Dermis blood vessel endothelial cell (primary cell): ENCODE measurements at regions not wholly inside any gene's neighbourhood (a gene's known extent, or its start where the extent isn't known, plus 50 kb on each side); places are given as distances from the start of the nearest gene placed in this dataset.
A peak's percentile ranks its signal among the peaks of the same experiment; 100 is the strongest.
"Not testable (repeated sequence)": the region's sequence is repeated elsewhere in the genome, so short reads cannot be mapped to it uniquely, and the experiment has no call there.

Experiments
- DNase-seq: peaks from one replicate; pipeline ENCODE4 v3.0.0; 2010

DNA sequence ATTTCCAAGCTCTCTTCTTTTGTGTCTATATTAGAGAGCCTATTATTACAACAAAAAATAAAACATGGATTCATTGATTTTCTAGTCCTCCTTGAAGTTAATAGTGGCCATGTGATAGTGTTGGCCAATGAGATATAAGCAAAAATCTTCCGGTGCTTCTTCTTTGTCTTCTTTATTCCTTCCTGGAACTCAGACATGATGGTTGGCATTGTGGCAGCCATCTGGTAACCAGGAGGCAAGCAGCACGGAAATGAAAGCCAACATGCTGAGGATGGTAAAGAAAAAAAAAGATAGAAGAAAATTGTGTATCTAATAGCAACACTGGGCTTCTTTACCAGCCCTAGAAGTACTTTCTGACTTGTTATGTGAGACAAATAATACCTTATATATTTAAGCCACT lies 50.8 kb upstream of the SEL1L start:
- no peak for DNase-seq

DNA sequence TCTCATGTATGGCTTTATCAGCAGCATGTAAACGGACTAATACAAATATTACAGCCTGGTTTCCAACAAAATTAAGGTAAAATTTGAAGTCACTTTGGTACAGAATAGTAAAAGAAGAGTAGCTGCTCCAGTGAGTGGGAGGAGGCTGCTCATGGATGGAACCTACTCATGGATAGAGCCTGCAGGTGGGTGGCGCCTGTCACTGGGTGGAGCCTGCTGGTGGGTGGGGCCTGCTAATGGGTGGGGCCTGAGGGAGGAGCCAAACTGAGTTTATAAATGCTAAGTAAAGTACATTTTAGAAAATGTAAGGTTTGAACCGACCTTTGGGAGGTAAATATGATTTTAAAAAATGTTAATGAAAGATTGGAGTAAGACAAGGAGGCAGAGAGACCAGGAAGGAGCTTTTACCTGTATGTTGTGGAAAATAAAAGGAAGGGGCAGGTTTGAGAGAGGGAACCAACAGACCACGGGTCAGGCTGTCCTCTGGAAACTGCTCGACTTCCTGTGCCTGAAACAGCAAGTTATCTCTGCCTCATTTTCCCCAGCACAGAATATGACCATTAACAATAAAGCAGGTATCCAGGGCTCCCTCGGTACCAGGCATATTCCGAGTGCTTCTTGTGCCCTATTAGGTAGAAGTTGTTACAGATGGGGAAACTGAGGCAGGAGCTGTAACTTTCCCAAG lies 55.9 kb upstream of the SEL1L start:
- no peak for DNase-seq

DNA sequence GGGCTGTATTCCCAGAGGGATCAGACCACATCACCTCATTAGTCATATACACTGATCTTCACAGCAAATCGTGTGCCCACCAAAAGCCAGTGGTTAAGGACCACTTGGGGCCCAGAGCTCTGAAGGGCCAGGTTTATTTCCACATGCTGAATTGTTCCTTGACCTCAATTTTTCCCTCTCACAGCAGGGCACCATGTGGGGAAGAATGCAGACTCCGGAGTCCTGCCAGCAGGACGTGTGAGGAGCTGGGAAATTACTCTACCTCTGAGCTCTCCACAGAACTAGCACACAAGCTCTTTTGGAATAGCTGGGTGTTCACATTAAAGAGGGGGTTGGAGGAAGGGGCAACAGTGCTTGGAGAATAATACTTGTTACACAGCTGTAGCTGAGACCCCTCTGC lies 57.6 kb upstream of the SEL1L start:
- no peak for DNase-seq

GRCh38 chr14:81594012-81594411 lies 60.4 kb upstream of the SEL1L start:
- DNase-seq, result no peak

GRCh38 chr14:81605660-81606059 lies 72.0 kb upstream of the SEL1L start:
- no peak for DNase-seq

DNA sequence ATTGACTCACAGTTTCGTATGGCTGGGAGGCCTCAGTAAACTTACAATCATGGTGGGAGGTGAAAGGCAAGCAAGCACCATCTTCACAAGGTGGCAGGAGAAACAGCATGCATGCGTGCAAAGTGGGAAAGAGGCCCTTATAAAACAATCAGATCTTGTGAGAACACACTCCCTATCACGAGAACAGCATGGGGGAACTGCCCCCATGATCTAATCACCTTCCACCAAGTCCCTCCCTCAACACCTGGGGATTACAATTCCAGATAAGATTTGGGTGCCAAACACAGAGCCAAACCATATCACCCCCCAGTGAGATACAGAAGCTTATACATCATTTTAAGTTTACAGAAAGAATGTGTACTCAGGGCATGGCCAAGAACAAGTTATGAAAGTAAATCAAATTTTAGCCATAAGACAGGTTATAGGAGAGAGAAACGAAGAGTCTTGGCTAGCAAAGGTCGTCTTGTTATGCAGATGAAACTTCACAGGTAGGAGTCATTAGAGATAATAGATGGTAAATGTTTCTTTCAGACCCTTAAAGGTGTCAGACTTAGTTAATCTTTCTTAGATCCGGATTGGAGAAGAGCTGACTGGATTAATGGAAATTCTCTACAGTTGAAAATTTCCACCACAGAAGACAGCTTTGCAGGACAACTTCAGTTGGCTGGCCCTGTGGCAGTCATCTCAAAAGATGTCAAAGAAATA lies 79.8 kb upstream of the SEL1L start:
- no peak for DNase-seq

GRCh38 chr14:81614302-81614701 lies 80.6 kb upstream of the SEL1L start:
- not testable (repeated sequence) for DNase-seq

DNA sequence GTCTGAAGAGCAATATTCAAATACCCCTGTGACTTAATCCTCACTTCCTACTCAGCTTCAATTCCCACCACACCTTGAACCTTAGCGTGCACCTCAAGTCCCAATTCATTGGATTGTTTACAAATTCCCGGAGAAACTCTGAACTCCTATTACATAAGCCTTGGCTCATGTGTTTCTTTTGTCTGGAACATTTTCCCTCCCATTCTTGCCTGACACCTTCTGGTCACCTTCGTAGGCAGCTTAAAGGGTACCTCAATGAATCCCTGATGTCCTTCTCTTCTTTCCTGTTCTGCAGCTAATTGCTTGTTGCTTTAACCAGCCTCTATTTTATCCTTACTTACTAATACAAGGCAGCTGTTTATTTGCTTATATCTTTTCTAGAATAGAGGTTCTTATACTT lies 85.0 kb upstream of the SEL1L start:
- no peak for DNase-seq

GRCh38 chr14:81619816-81620215 lies 86.2 kb upstream of the SEL1L start:
- no peak for DNase-seq

- DNase-seq, result not testable (repeated sequence)
Measured at GRCh38 chr14:81623771-81624396, 90.2 kb upstream of the SEL1L start.

DNA sequence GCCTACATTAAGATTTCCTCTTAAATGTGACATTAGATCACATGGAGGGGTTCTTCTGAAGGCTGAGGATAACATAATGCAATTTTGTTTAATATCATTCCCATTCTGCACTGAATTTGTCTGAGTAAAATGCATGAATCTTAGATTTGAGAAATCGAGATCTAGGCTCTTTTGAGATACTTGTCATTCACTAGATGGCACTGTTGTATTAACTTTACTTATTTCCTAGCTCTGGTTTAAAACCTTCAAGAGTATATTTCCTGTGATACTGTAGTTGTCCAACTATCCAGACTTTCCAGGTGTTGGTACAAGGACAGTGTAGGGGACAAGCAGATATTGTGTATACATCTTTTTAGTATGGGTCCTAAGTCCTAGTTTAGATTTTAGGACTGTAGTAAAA lies 91.7 kb upstream of the SEL1L start:
- DNase-seq, result peak; percentile 2

GRCh38 chr14:81632157-81632556 lies 98.5 kb upstream of the SEL1L start:
- no peak for DNase-seq

GRCh38 chr14:81633496-81633895 lies 99.8 kb upstream of the SEL1L start:
- DNase-seq, result no peak

DNA sequence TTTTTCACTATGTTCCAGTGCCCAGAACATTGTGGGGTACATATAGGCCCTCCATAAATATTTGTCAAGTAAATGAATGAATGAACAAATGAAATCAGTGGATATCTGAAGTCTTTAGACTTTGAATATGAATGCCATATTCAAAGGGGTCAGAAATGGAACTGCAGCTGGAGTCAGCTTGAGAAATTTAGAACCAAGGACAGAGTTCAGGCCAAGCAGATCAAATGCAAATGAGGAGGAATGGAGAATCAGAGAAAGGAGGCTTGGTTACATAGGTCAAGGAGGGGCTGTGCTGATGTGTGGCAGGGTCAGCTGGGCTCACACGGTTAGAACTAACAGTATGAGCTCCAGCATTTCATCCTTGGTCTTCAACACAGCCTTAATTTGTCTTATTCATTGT lies 104.0 kb upstream of the SEL1L start:
- DNase-seq, result no peak

- DNase-seq, result no peak
Measured at GRCh38 chr14:81638656-81639280, 105.1 kb upstream of the SEL1L start.

DNA sequence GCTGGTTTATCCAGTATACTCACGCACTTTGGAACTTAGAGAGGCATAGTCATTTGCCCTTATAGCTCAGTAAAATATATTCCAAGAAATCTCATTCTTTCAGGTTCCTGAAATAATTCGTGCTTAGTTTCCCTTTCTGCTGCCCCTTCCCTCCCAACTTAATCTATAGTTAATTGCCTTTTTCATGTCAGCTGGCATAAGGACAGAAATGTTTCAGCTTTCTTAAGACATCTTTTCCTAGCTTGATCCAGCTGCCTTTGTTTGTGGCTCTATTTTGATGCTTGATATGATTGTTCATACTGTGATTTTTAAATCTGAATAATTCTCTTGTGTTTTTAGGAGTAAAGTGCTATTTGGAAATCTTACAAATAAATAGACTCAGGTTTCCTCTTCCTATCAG lies 120.0 kb upstream of the SEL1L start:
- no peak for DNase-seq

DNA sequence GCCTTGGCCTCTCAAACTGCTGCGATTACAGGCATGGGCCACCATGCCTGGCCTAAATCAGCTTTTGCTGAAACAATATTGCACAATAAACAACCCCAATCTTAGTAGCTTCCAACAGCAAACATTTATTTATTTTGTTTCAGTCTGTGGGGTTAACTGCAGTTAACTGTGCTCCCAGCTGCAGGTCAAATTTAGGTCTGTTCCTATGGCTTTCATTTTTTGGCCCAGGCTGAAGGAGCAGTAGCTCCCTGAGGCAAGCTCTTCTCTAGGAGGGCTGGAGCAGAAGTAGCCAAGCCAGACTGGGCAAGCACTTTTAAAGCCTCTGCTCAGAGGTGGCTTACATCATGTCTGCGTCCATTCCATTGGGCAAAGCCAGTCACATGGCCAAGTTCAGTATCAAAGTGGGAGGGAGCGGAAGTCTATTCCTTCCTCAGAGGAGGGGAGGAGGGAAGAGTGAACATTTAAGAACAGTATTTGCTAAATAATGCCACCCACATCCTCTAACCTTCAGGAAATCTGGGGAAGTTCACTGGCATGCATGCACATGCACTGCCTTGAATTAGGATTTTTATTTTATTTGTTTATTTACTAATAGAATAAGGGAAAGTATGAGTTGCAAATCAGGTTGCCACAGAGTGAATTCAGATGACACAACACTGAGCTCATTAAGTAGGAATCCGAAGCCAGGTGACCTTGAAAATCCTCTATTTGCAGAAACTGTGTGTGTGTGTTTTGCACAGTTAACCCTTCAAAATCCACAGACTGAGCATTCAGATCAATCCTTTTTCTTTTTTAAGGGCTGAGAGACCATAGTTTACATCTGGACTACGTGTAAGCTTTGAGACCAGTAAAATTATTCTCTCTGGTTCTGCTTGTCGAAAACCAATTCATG lies 122.0 kb upstream of the SEL1L start:
- DNase-seq, result no peak

GRCh38 chr14:81656811-81657210 lies 123.2 kb upstream of the SEL1L start:
- DNase-seq, result no peak

- DNase-seq, result no peak
Measured at GRCh38 chr14:81662066-81662465, 128.4 kb upstream of the SEL1L start.

DNA sequence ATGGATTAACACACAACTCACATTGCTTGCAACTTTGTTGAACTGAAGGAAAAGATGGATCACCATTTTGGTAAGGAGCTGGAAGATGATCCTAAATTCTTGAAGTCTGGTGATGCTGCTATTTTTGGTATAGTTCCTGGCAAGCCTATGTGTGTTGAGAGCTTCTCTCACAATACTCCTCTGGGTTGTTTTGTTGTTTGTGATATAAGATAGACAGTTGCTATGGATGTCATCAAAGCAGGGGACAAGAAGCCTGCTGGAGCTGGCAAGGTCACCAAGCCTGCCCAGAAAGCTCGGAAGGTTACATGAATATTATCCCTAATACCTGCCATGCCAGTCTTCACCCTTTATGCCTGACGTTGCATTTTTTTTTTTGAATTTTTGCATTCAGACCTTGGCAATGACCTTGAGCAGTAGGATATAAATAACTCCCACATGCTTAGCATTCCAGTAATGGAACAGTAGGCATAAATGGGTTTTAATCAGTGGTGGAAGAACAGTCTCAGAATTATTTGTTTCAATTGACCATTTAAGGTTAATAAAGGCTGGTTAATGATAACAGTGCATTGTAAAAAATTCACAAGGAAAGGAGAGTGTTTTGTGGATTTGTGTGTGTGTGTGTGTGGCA lies 129.0 kb upstream of the SEL1L start:
- DNase-seq, result no peak

- no peak for DNase-seq
Measured at GRCh38 chr14:81668626-81669274, 135.1 kb upstream of the SEL1L start.

GRCh38 chr14:81669308-81669707 lies 135.7 kb upstream of the SEL1L start:
- DNase-seq, result no peak
